Liver (tissue), 3 donors: ENCODE measurements at regions not wholly inside any gene's neighbourhood (a gene's known extent, or its start where the extent isn't known, plus 50 kb on each side); places are given as distances from the start of the nearest gene placed in this dataset.

Experiments used
- ATF3 ChIP-seq: IDR thresholded peaks from 2 replicates; pipeline ENCODE4 v1.6.1; 2016; ENCODE audit warnings: antibody characterized with exemption
- CTCF ChIP-seq: fragments of 150-350 bp; IDR thresholded peaks from 2 replicates; pipeline ENCODE4 v1.5.1; 2017; ENCODE audit warnings: improper control_type of control experiment, low read depth, low read length; ENCODE audit not compliant: missing input control
- MAX ChIP-seq: IDR thresholded peaks from 2 replicates; pipeline ENCODE4 v1.6.1; 2016; ENCODE audit warnings: antibody characterized with exemption
- NR2F2 ChIP-seq: IDR thresholded peaks from 2 replicates; pipeline ENCODE4 v1.6.1; 2016; ENCODE audit warnings: antibody characterized with exemption
- RAD21 ChIP-seq, 2 donors: IDR thresholded peaks; 2 replicates each; pipeline ENCODE4 v1.6.1; 2016; ENCODE audit warnings: antibody characterized with exemption in 2 of 2, mild to moderate bottlenecking in 2 of 2
- REST ChIP-seq: IDR thresholded peaks from 2 replicates; pipeline ENCODE4 v1.6.1; 2016; ENCODE audit warnings: antibody characterized with exemption, mild to moderate bottlenecking
- RXRA ChIP-seq, 2 donors: IDR thresholded peaks; 2 replicates each; pipeline ENCODE4 v1.6.1; 2017 to 2018; ENCODE audit warnings: antibody characterized with exemption in 2 of 2, mild to moderate bottlenecking in 1 of 2
- TAF1 ChIP-seq: conservative IDR thresholded peaks from 2 replicates; pipeline ENCODE4 v1.6.1; 2016; ENCODE audit warnings: antibody characterized with exemption, mild to moderate bottlenecking
- YY1 ChIP-seq: IDR thresholded peaks from 2 replicates; pipeline ENCODE4 v1.6.1; 2016; ENCODE audit warnings: antibody characterized with exemption, mild to moderate bottlenecking
- ZBTB33 ChIP-seq: IDR thresholded peaks from 2 replicates; pipeline ENCODE4 v1.6.1; 2016; ENCODE audit warnings: antibody characterized with exemption
- donor health status: healthy.
- donor health status: healthy.

- no peak for TF ChIP-seq REST
- no peak for TF ChIP-seq ATF3
- TF ChIP-seq CTCF = no peak
- TF ChIP-seq YY1 = no peak
- no peak for TF ChIP-seq ZBTB33
- TF ChIP-seq RAD21 (IDR thresholded peaks at IDR 0.05) = no peak
- TF ChIP-seq NR2F2 = no peak
- TF ChIP-seq RXRA (IDR thresholded peaks at IDR 0.05) = no peak
- TF ChIP-seq TAF1 = no peak
- TF ChIP-seq MAX = no peak
Observed at GRCh38 chr17:14461227-14461548, 160.3 kb downstream of the HS3ST3B1 start.
